Keratinocyte (primary cell): ENCODE measurements at regions not wholly inside any gene's neighbourhood (a gene's known extent, or its start where the extent isn't known, plus 50 kb on each side); places are given as distances from the start of the nearest gene placed in this dataset.

Experiments
- DNase-seq: peaks from one replicate; pipeline ENCODE4 v3.0.0-alpha.2; 2011; ENCODE audit warnings: low read depth, missing footprints, low spot score
- FAIRE-seq: peaks from 2 replicates; lab custom pipeline; 2011; peaks lifted over from hg19 to GRCh38; lab: Jason Lieb, UNC
- H2AFZ ChIP-seq: 2 replicates; pipeline ENCODE4 v1.6.0; 2012; ENCODE audit warnings: low read length, control low read depth, inconsistent platforms; ENCODE audit not compliant: control insufficient read depth
- H3K27ac ChIP-seq: 2 replicates; pipeline ENCODE4 v1.5.1; 2011; ENCODE audit warnings: low read length; ENCODE audit not compliant: control insufficient read depth, insufficient read depth
- H3K27me3 ChIP-seq: 3 replicates; pipeline ENCODE4 v1.6.0; 2011; ENCODE audit warnings: low read length; ENCODE audit not compliant: control insufficient read depth, insufficient read depth; ENCODE audit errors: extremely low read depth
- H3K36me3 ChIP-seq, 2 experiments: 2 replicates in 1 of 2; 3 replicates in 1 of 2; pipeline ENCODE4 v1.5.1; 2011; ENCODE audit warnings: low read length in 2 of 2, mild to moderate bottlenecking in 1 of 2; ENCODE audit not compliant: control insufficient read depth in 2 of 2, insufficient read depth in 2 of 2; ENCODE audit errors: extremely low read depth in 1 of 2
- H3K4me1 ChIP-seq: 3 replicates; pipeline ENCODE4 v1.5.1; 2011; ENCODE audit warnings: low read length; ENCODE audit not compliant: control insufficient read depth, insufficient read depth; ENCODE audit errors: extremely low read depth
- H3K4me2 ChIP-seq: 3 replicates; pipeline ENCODE4 v1.6.0; 2011; ENCODE audit warnings: low read depth, low read length; ENCODE audit not compliant: control insufficient read depth, insufficient read depth; ENCODE audit errors: extremely low read depth
- H3K4me3 ChIP-seq, 3 experiments: fragments of 200-600 bp in 1 of 3; sonication (generic) in 1 of 3; 2 replicates in 2 of 3; 3 replicates in 1 of 3; pipeline ENCODE4 v1.5.1; 2011 to 2016; ENCODE audit warnings: low read length in 3 of 3, mild to moderate bottlenecking in 3 of 3, control low read depth in 2 of 3, inconsistent platforms in 1 of 3, low read depth in 1 of 3, mixed read lengths in 1 of 3, mixed run types in 1 of 3, moderate library complexity in 1 of 3; ENCODE audit not compliant: control insufficient read depth in 2 of 3, insufficient read depth in 2 of 3; ENCODE audit errors: extremely low read depth in 1 of 3
- H3K79me2 ChIP-seq: 2 replicates; pipeline ENCODE4 v1.6.0; 2012; ENCODE audit warnings: low read length; ENCODE audit not compliant: control insufficient read depth, insufficient read depth
- H3K9ac ChIP-seq: 3 replicates; pipeline ENCODE4 v1.6.0; 2011; ENCODE audit warnings: low read length; ENCODE audit not compliant: control insufficient read depth, insufficient read depth; ENCODE audit errors: extremely low read depth
- H3K9me1 ChIP-seq: 3 replicates; pipeline ENCODE4 v1.6.0; 2011; ENCODE audit warnings: low read length; ENCODE audit not compliant: control insufficient read depth, insufficient read depth; ENCODE audit errors: extremely low read depth
- H3K9me3 ChIP-seq: 2 replicates; pipeline ENCODE4 v1.5.1; 2012; ENCODE audit warnings: low read depth, low read length; ENCODE audit not compliant: control insufficient read depth
- H4K20me1 ChIP-seq: 3 replicates; pipeline ENCODE4 v1.6.0; 2011; ENCODE audit warnings: low read length; ENCODE audit not compliant: control insufficient read depth, insufficient read depth; ENCODE audit errors: extremely low read depth
- CTCF ChIP-seq, 3 experiments: IDR thresholded peaks in 1 of 3; conservative IDR thresholded peaks in 1 of 3; optimal IDR thresholded peaks in 1 of 3; 2 replicates in 2 of 3; 3 replicates in 1 of 3; pipeline versions ENCODE3 to v1.5.1; 2011; ENCODE audit warnings: low read length in 3 of 3, mild to moderate bottlenecking in 3 of 3, moderate library complexity in 2 of 3, control low read depth in 1 of 3, inconsistent platforms in 1 of 3; ENCODE audit not compliant: insufficient read depth in 2 of 3; ENCODE audit errors: extremely low read depth in 1 of 3
- EZH2 ChIP-seq: IDR thresholded peaks from one replicate; pipeline ENCODE4 v1.6.1; 2012; ENCODE audit warnings: inconsistent platforms, mild to moderate bottlenecking, low read length, moderate library complexity
- dilution Hi-C: fragments of 300-500 bp; cut with MboI; formaldehyde crosslinking; loops from one replicate; pipeline ENCODE4 v1.7.0; 2020; ENCODE audit warnings: low sequenced_read_pairs; ENCODE audit not compliant: extremely low pct_ligation_motif_present

- no peak for DNase-seq
- no peak for FAIRE-seq
- Histone ChIP-seq H3K9ac (no peak overlapping the region), H3K9me3 (no peaks in the 10 kb centered on the region), H3K79me2 (no peaks in the 10 kb centered on the region), H3K4me2 (no peak overlapping the region), H4K20me1 (no peaks in the 10 kb centered on the region), H3K4me1 (no peaks in the 10 kb centered on the region), H3K9me1 (no peaks in the 10 kb centered on the region), H3K36me3 (no peaks in the 10 kb centered on the region), H3K4me3 (no peak overlapping the region), H3K27me3 (no peaks in the 10 kb centered on the region), H2AFZ (no peak overlapping the region), H3K27ac (no peak overlapping the region)
- TF ChIP-seq EZH2 = no peak
- TF ChIP-seq CTCF (optimal IDR thresholded peaks at IDR 0.05 in 1 of 3, IDR thresholded peaks at IDR 0.05 in 1 of 3, conservative IDR thresholded peaks at IDR 0.05 in 1 of 3; ENCODE audit: extremely low read depth in 1 of 3, insufficient read depth in 2 of 3, low read length in 3 of 3) = no peak
- dilution Hi-C loops = no loop called here
Observed at GRCh38 chr14:106631879-106632278, 1105.5 kb downstream of the TMEM121 start.

GRCh38 chr14:106633721-106634120 is 1107.3 kb downstream of the TMEM121 start:
- Histone ChIP-seq H4K20me1 (no peaks in the 10 kb centered on the region), H3K9ac (no peak overlapping the region), H2AFZ (no peak overlapping the region), H3K27me3 (no peaks in the 10 kb centered on the region), H3K9me3 (no peaks in the 10 kb centered on the region), H3K4me1 (no peaks in the 10 kb centered on the region), H3K9me1 (no peaks in the 10 kb centered on the region), H3K4me2 (no peak overlapping the region), H3K27ac (no peak overlapping the region), H3K4me3 (no peak overlapping the region), H3K36me3 (no peaks in the 10 kb centered on the region), H3K79me2 (no peaks in the 10 kb centered on the region)
- no peak for TF ChIP-seq EZH2
- no peak for TF ChIP-seq CTCF (optimal IDR thresholded peaks at IDR 0.05 in 1 of 3, IDR thresholded peaks at IDR 0.05 in 1 of 3, conservative IDR thresholded peaks at IDR 0.05 in 1 of 3; ENCODE audit: extremely low read depth in 1 of 3, insufficient read depth in 2 of 3, low read length in 3 of 3)
- no peak for FAIRE-seq
- DNase-seq = no peak
- dilution Hi-C loops = no loop called here
